ENCODE measurements at regions not wholly inside any gene's neighbourhood (a gene's known extent, or its start where the extent isn't known, plus 50 kb on each side); places are given as distances from the start of the nearest gene placed in this dataset.

GRCh38 chr6:113347436-113347835 lies 509.7 kb upstream of the MARCKS start:
- no TSS peak for BruUV-seq (replicated peaks)
- in situ Hi-C loops (cut with HindIII; ENCODE audit: low pct_unique_long_range_greater_than_20kb, low sequenced_read_pairs) (no loop called here), intact Hi-C loops (cut with micrococcal nuclease; ENCODE audit: unreplicated experiment) (no loop called here)
- POLR2A ChIA-PET = no interaction called here
- ATAC-seq (no peak), DNase-seq (ENCODE audit: low read depth, low spot score) (no peak)
- CTCF ChIA-PET = no interaction called here
- no peaks in the 10 kb centered on the region for H3K9me3 ChIP-seq (ENCODE audit: control insufficient read depth, insufficient read depth, low read depth, low read length)
- H3K27me3 ChIP-seq (ENCODE audit: control insufficient read depth, insufficient read depth, low read length) = no peaks in the 10 kb centered on the region
- H3K4me1 ChIP-seq (ENCODE audit: control insufficient read depth, insufficient read depth, low read length) = no peaks in the 10 kb centered on the region; the same call in 1 of the 2 replicates
- H3K36me3 ChIP-seq (ENCODE audit: control insufficient read depth, insufficient read depth, low read length) = no peaks in the 10 kb centered on the region
- no peak overlapping the region for H3K27ac ChIP-seq (ENCODE audit: low read length)
- H3K4me3 ChIP-seq (ENCODE audit: low read depth in 2 of 2, low read length in 2 of 2) = no peak overlapping the region
- no peak for TF ChIP-seq REST (IDR thresholded peaks at IDR 0.05; ENCODE audit: insufficient read depth in 1 of 2, low read depth in 2 of 2, low read length in 1 of 2)
- TF ChIP-seq, protein P1, sequence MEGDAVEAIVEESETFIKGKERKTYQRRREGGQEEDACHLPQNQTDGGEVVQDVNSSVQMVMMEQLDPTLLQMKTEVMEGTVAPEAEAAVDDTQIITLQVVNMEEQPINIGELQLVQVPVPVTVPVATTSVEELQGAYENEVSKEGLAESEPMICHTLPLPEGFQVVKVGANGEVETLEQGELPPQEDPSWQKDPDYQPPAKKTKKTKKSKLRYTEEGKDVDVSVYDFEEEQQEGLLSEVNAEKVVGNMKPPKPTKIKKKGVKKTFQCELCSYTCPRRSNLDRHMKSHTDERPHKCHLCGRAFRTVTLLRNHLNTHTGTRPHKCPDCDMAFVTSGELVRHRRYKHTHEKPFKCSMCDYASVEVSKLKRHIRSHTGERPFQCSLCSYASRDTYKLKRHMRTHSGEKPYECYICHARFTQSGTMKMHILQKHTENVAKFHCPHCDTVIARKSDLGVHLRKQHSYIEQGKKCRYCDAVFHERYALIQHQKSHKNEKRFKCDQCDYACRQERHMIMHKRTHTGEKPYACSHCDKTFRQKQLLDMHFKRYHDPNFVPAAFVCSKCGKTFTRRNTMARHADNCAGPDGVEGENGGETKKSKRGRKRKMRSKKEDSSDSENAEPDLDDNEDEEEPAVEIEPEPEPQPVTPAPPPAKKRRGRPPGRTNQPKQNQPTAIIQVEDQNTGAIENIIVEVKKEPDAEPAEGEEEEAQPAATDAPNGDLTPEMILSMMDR (IDR thresholded peaks at IDR 0.05) = no peak

DNA sequence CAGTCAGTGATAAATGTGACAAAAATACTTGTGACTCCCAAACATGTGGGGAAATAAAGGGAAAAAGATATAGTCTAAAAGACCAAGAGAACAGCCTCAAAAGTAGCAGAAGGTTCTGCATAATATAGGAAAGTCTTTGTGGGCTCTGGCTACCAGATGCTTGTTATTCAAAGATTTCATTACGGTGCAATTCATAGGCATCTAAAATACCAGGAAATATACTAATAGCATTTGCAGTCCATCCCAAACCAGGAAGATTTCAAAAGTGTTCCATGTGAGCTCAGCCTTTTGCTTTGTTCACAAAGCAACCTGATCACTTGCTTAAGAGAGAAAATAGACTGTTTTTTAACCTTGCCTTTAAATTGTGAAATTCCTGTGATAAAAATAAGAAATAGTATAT lies 506.7 kb upstream of the MARCKS start:
- ChIA-PET POLR2A (no interaction called here), CTCF (no interaction called here)
- H3K4me3 ChIP-seq (ENCODE audit: low read depth in 2 of 2, low read length in 2 of 2) = no peak overlapping the region
- no TSS peak for BruUV-seq (replicated peaks)
- H3K36me3 ChIP-seq (ENCODE audit: control insufficient read depth, insufficient read depth, low read length) = no peaks in the 10 kb centered on the region
- H3K4me1 ChIP-seq (ENCODE audit: control insufficient read depth, insufficient read depth, low read length) = no peaks in the 10 kb centered on the region; the same call in 1 of the 2 replicates
- no peak for DNase-seq (ENCODE audit: low read depth, low spot score)
- ATAC-seq = no peak
- no peak overlapping the region for H3K27ac ChIP-seq (ENCODE audit: low read length)
- H3K9me3 ChIP-seq (ENCODE audit: control insufficient read depth, insufficient read depth, low read depth, low read length) = no peaks in the 10 kb centered on the region
- H3K27me3 ChIP-seq (ENCODE audit: control insufficient read depth, insufficient read depth, low read length) = no peaks in the 10 kb centered on the region
- intact Hi-C loops (cut with micrococcal nuclease; ENCODE audit: unreplicated experiment) = no loop called here
- no peak for TF ChIP-seq TCF7L2 (IDR thresholded peaks at IDR 0.05; ENCODE audit: low read depth, low read length)
- TF ChIP-seq REST (IDR thresholded peaks at IDR 0.05; ENCODE audit: insufficient read depth in 1 of 2, low read depth in 2 of 2, low read length in 1 of 2) = no peak
- TF ChIP-seq POLR2AphosphoS5 (IDR thresholded peaks at IDR 0.05; ENCODE audit: low read depth, low read length) = no peak
- no peak for TF ChIP-seq SIN3A (IDR thresholded peaks at IDR 0.05; ENCODE audit: borderline replicate concordance, insufficient read depth, low read depth, low read length)
- TF ChIP-seq, protein P1 (IDR thresholded peaks at IDR 0.05) = no peak
- in situ Hi-C loops (cut with HindIII; ENCODE audit: low pct_unique_long_range_greater_than_20kb, low sequenced_read_pairs) = no loop called here
